ACC112 (cell line): ENCODE measurements at regions not wholly inside any gene's neighbourhood (a gene's known extent, or its start where the extent isn't known, plus 50 kb on each side); places are given as distances from the start of the nearest gene placed in this dataset.

Experiments
- H2AFZ ChIP-seq: fragments of 200-600 bp; sonication (generic); one replicate; pipeline ENCODE4 v1.6.0; 2017; ENCODE audit warnings: antibody characterized with exemption, low read length; ENCODE audit not compliant: unreplicated experiment
- H3K27ac ChIP-seq: fragments of 200-600 bp; sonication (generic); 2 replicates; pipeline ENCODE4 v1.5.1; 2014; ENCODE audit warnings: low read depth, mild to moderate bottlenecking, antibody characterized with exemption, low read length, moderate library complexity
- H3K27me3 ChIP-seq: fragments of 200-600 bp; sonication (generic); 2 replicates; pipeline ENCODE4 v1.6.1; 2014; ENCODE audit warnings: mild to moderate bottlenecking, antibody characterized with exemption, low read length, moderate library complexity, mixed read lengths; ENCODE audit not compliant: insufficient read depth
- H3K36me3 ChIP-seq: fragments of 200-600 bp; sonication (generic); 2 replicates; pipeline ENCODE4 v1.6.1; 2016; ENCODE audit warnings: mild to moderate bottlenecking, antibody characterized with exemption, low read length, moderate library complexity, mixed read lengths; ENCODE audit not compliant: insufficient read depth
- H3K4me1 ChIP-seq: fragments of 200-600 bp; sonication (generic); one replicate; pipeline ENCODE4 v1.6.1; 2016; ENCODE audit warnings: low read length, mixed read lengths; ENCODE audit not compliant: insufficient read depth, unreplicated experiment, control insufficient read depth
- H3K4me3 ChIP-seq: fragments of 200-600 bp; sonication (generic); 2 replicates; pipeline ENCODE4 v1.5.1; 2014; ENCODE audit warnings: mild to moderate bottlenecking, low read depth, low read length
- H3K79me2 ChIP-seq: fragments of 200-600 bp; sonication (generic); one replicate; pipeline ENCODE4 v1.6.0; 2016; ENCODE audit warnings: low read length; ENCODE audit not compliant: control insufficient read depth, unreplicated experiment, insufficient read depth

GRCh38 chr6:74284284-74284683 lies 588.3 kb downstream of the CD109 start:
- H3K27ac ChIP-seq: no peak overlapping the region
- no peak overlapping the region for H2AFZ ChIP-seq
- H3K36me3 ChIP-seq: no peaks in the 10 kb centered on the region
- H3K27me3 ChIP-seq: no peaks in the 10 kb centered on the region
- no peak overlapping the region for H3K4me3 ChIP-seq
- no peaks in the 10 kb centered on the region for H3K4me1 ChIP-seq
- no peaks in the 10 kb centered on the region for H3K79me2 ChIP-seq

- no peaks in the 10 kb centered on the region for H3K4me1 ChIP-seq
- H3K4me3 ChIP-seq: no peak overlapping the region
- H3K27me3 ChIP-seq: no peaks in the 10 kb centered on the region
- no peak overlapping the region for H3K27ac ChIP-seq
- no peak overlapping the region for H2AFZ ChIP-seq
- H3K79me2 ChIP-seq: no peaks in the 10 kb centered on the region
- no peaks in the 10 kb centered on the region for H3K36me3 ChIP-seq
These were observed 587.5 kb downstream of the CD109 start for GRCh38 chr6:74283532-74283931.

GRCh38 chr6:74282143-74282689 lies 586.2 kb downstream of the CD109 start:
- no peaks in the 10 kb centered on the region for H3K79me2 ChIP-seq
- H3K4me1 ChIP-seq: no peaks in the 10 kb centered on the region
- H2AFZ ChIP-seq: no peak overlapping the region
- no peaks in the 10 kb centered on the region for H3K27me3 ChIP-seq
- no peak overlapping the region for H3K27ac ChIP-seq
- H3K36me3 ChIP-seq: no peaks in the 10 kb centered on the region
- no peak overlapping the region for H3K4me3 ChIP-seq

- no peak overlapping the region for H3K4me3 ChIP-seq
These were observed 584.2 kb downstream of the CD109 start for GRCh38 chr6:74280130-74280692.

GRCh38 chr6:74277777-74278186 lies 581.8 kb downstream of the CD109 start:
- H3K4me1 ChIP-seq: no peaks in the 10 kb centered on the region
- no peak overlapping the region for H3K4me3 ChIP-seq
- H2AFZ ChIP-seq: no peak overlapping the region
- no peaks in the 10 kb centered on the region for H3K36me3 ChIP-seq
- H3K79me2 ChIP-seq: no peaks in the 10 kb centered on the region
- H3K27me3 ChIP-seq: 0 out of 2 replicates have a peak, but pooled peaks cover under 1% of the 10 kb centered on the region
- no peak overlapping the region for H3K27ac ChIP-seq

More at GRCh38 chr6:74280130-74280692, 584.2 kb downstream of the CD109 start:
- no peaks in the 10 kb centered on the region for H3K79me2 ChIP-seq
- no peaks in the 10 kb centered on the region for H3K4me1 ChIP-seq
- no peak overlapping the region for H3K27ac ChIP-seq
- H2AFZ ChIP-seq: no peak overlapping the region
- no peaks in the 10 kb centered on the region for H3K36me3 ChIP-seq
- no peaks in the 10 kb centered on the region for H3K27me3 ChIP-seq

GRCh38 chr6:74273541-74273940 lies 577.5 kb downstream of the CD109 start:
- H3K4me1 ChIP-seq: no peaks in the 10 kb centered on the region
- H3K36me3 ChIP-seq: no peaks in the 10 kb centered on the region
- H3K27me3 ChIP-seq: peaks cover 13% of the 10 kb centered on the region; the same call in 1 of the 2 replicates
- H2AFZ ChIP-seq: no peak overlapping the region
- H3K27ac ChIP-seq: no peak overlapping the region
- no peak overlapping the region for H3K4me3 ChIP-seq
- no peaks in the 10 kb centered on the region for H3K79me2 ChIP-seq

GRCh38 chr6:74269600-74269858 lies 573.5 kb downstream of the CD109 start:
- H3K27me3 ChIP-seq: peaks cover 13% of the 10 kb centered on the region; the same call in 1 of the 2 replicates
- no peaks in the 10 kb centered on the region for H3K79me2 ChIP-seq
- H3K4me1 ChIP-seq: no peaks in the 10 kb centered on the region
- H3K27ac ChIP-seq: no peak overlapping the region
- H3K36me3 ChIP-seq: no peaks in the 10 kb centered on the region
- no peak overlapping the region for H2AFZ ChIP-seq
- no peak overlapping the region for H3K4me3 ChIP-seq

- peaks cover 13% of the 10 kb centered on the region; the same call in 1 of the 2 replicates for H3K27me3 ChIP-seq
- no peak overlapping the region for H2AFZ ChIP-seq
- no peaks in the 10 kb centered on the region for H3K36me3 ChIP-seq
- no peaks in the 10 kb centered on the region for H3K79me2 ChIP-seq
- no peaks in the 10 kb centered on the region for H3K4me1 ChIP-seq
- no peak overlapping the region for H3K4me3 ChIP-seq
- no peak overlapping the region for H3K27ac ChIP-seq
These were observed 573.0 kb downstream of the CD109 start for GRCh38 chr6:74268815-74269599.

GRCh38 chr6:74259981-74260380 lies 564.0 kb downstream of the CD109 start:
- no peaks in the 10 kb centered on the region for H3K4me1 ChIP-seq
- no peak overlapping the region for H3K4me3 ChIP-seq
- H3K27ac ChIP-seq: no peak overlapping the region
- H3K36me3 ChIP-seq: no peaks in the 10 kb centered on the region
- no peaks in the 10 kb centered on the region for H3K79me2 ChIP-seq
- no peak overlapping the region for H2AFZ ChIP-seq
- H3K27me3 ChIP-seq: peaks cover 4% of the 10 kb centered on the region

- Histone ChIP-seq H3K27ac (no peak overlapping the region), H3K4me1 (no peaks in the 10 kb centered on the region), H3K79me2 (no peaks in the 10 kb centered on the region), H3K36me3 (no peaks in the 10 kb centered on the region), H3K4me3 (no peak overlapping the region), H2AFZ (no peak overlapping the region), H3K27me3 (peaks cover 4% of the 10 kb centered on the region)
These were observed 560.8 kb downstream of the CD109 start for GRCh38 chr6:74256781-74257180.

- H2AFZ ChIP-seq: no peak overlapping the region
- H3K4me3 ChIP-seq: no peak overlapping the region
- no peaks in the 10 kb centered on the region for H3K79me2 ChIP-seq
- H3K4me1 ChIP-seq: no peaks in the 10 kb centered on the region
- no peak overlapping the region for H3K27ac ChIP-seq
- peaks cover 4% of the 10 kb centered on the region for H3K27me3 ChIP-seq
- no peaks in the 10 kb centered on the region for H3K36me3 ChIP-seq
These were observed 560.4 kb downstream of the CD109 start for GRCh38 chr6:74256381-74256780.
